SK-N-SH (cell line): ENCODE measurements at regions not wholly inside any gene's neighbourhood (a gene's known extent, or its start where the extent isn't known, plus 50 kb on each side); places are given as distances from the start of the nearest gene placed in this dataset.

ENCODE experiments used
- CTCF ChIA-PET: fragments of 300-600, 350-600 bp; formaldehyde crosslinking; extraction: SDS; loops from one replicate; lab custom pipeline; 2021; lab: Yijun Ruan, JAX
- POLR2A ChIA-PET: fragments of 350-600 bp; sonication (Branson Sonifier 250); formaldehyde crosslinking; extraction: SDS; loops from one replicate; lab custom pipeline; 2020; ENCODE audit warnings: antibody characterized with exemption, inconsistent platforms; lab: Yijun Ruan, JAX
- DNase-seq: peaks from one replicate; pipeline ENCODE4 v3.0.0; 2012
- H2AFZ ChIP-seq: fragments of 200-600 bp; sonication (generic); 2 replicates; pipeline ENCODE4 v1.8.1; 2016; ENCODE audit warnings: antibody characterized with exemption, mild to moderate bottlenecking, low read depth
- H3F3A ChIP-seq: fragments of 200-600 bp; sonication (generic); replicated peaks from 2 replicates; pipeline ENCODE3; 2016; ENCODE audit warnings: antibody characterized with exemption, mild to moderate bottlenecking; ENCODE audit not compliant: insufficient read depth
- H3K27ac ChIP-seq, 2 experiments: fragments of 200-500 bp in 1 of 2; fragments of 200-600 bp in 1 of 2; sonication (Bioruptor generic) in 1 of 2; sonication (generic), shearing (Covaris generic) in 1 of 2; 2 replicates each; pipeline versions ENCODE4 v1.5.1 to v1.6.1; 2014 to 2016; ENCODE audit warnings: low read depth in 2 of 2, inconsistent platforms in 1 of 2, low read length in 1 of 2, mild to moderate bottlenecking in 1 of 2, mixed read lengths in 1 of 2
- H3K27me3 ChIP-seq: fragments of 200-600 bp; sonication (generic), shearing (Covaris generic); 2 replicates; pipeline ENCODE4 v1.6.1; 2016; ENCODE audit warnings: mixed run types; ENCODE audit not compliant: insufficient read depth
- H3K36me3 ChIP-seq, 2 experiments: fragments of 200-500 bp in 1 of 2; fragments of 200-600 bp in 1 of 2; sonication (Bioruptor generic) in 1 of 2; sonication (generic) in 1 of 2; replicated peaks in 1 of 2; 2 replicates each; pipeline versions ENCODE3 to v1.5.1; 2014 to 2016; ENCODE audit warnings: low read length in 1 of 2, mild to moderate bottlenecking in 1 of 2; ENCODE audit not compliant: insufficient read depth in 2 of 2, control insufficient read depth in 1 of 2
- H3K4me1 ChIP-seq, 2 experiments: fragments of 200-500 bp in 1 of 2; fragments of 200-600 bp in 1 of 2; sonication (Bioruptor generic) in 1 of 2; sonication (generic), shearing (Covaris generic) in 1 of 2; 2 replicates each; pipeline versions ENCODE4 v1.5.1 to v1.6.1; 2014 to 2016; ENCODE audit warnings: low read depth in 1 of 2, low read length in 1 of 2, mixed run types in 1 of 2; ENCODE audit not compliant: insufficient read depth in 2 of 2, control insufficient read depth in 1 of 2
- H3K4me2 ChIP-seq: fragments of 200-600 bp; sonication (generic), shearing (Covaris generic); 2 replicates; pipeline ENCODE4 v1.6.1; 2017; ENCODE audit warnings: mixed run types
- H3K4me3 ChIP-seq, 2 experiments: fragments of 200-500 bp in 1 of 2; fragments of 200-600 bp in 1 of 2; sonication (Bioruptor generic) in 1 of 2; sonication (generic), shearing (Covaris generic) in 1 of 2; 2 replicates each; pipeline versions ENCODE4 v1.5.1 to v1.8.1; 2014 to 2016; ENCODE audit warnings: low read depth in 2 of 2, inconsistent platforms in 1 of 2, low read length in 1 of 2, mild to moderate bottlenecking in 1 of 2, mixed read lengths in 1 of 2, moderate library complexity in 1 of 2
- H3K79me2 ChIP-seq: fragments of 200-600 bp; sonication (generic); 2 replicates; pipeline ENCODE4 v1.8.1; 2017; ENCODE audit warnings: mild to moderate bottlenecking; ENCODE audit not compliant: insufficient read depth
- H3K9ac ChIP-seq: fragments of 200-600 bp; sonication (generic); 2 replicates; pipeline ENCODE4 v1.6.1; 2017; ENCODE audit warnings: mixed run types
- H3K9me2 ChIP-seq: fragments of 200-600 bp; sonication (generic); 2 replicates; pipeline ENCODE4 v1.6.1; 2017; ENCODE audit warnings: mixed run types
- H3K9me3 ChIP-seq: fragments of 200-600 bp; sonication (generic); 2 replicates; pipeline ENCODE4 v1.6.1; 2017; ENCODE audit warnings: mixed run types, mild to moderate bottlenecking, moderate library complexity
- H4K20me1 ChIP-seq: fragments of 200-600 bp; sonication (generic); 2 replicates; pipeline ENCODE4 v1.6.1; 2017; ENCODE audit warnings: mild to moderate bottlenecking, mixed run types; ENCODE audit not compliant: insufficient read depth
- CHD2 ChIP-seq: fragments of 150-350 bp; IDR thresholded peaks from 2 replicates; pipeline ENCODE4 v1.6.1; 2018; ENCODE audit warnings: low read length; ENCODE audit not compliant: partially characterized antibody
- ELF1 ChIP-seq: IDR thresholded peaks from 2 replicates; pipeline ENCODE4 v1.4.0; 2012
- FOSL2 ChIP-seq: IDR thresholded peaks from 2 replicates; pipeline ENCODE4 v1.4.0; 2012; ENCODE audit warnings: low read depth, mild to moderate bottlenecking, moderate library complexity, borderline replicate concordance
- FOXJ3 ChIP-seq: sonication (generic); formaldehyde crosslinking; IDR thresholded peaks from 2 replicates; pipeline ENCODE4 v1.5.1; 2020; ENCODE audit warnings: mild to moderate bottlenecking, missing genetic modification reagents
- MEF2A ChIP-seq: IDR thresholded peaks from 2 replicates; pipeline ENCODE4 v1.4.0; 2012; ENCODE audit warnings: low read depth, borderline replicate concordance
- MXI1 ChIP-seq: IDR thresholded peaks from 2 replicates; pipeline ENCODE4 v1.6.1; 2012; ENCODE audit warnings: mild to moderate bottlenecking, low read depth, low read length, improper control_type of control experiment
- NFIC ChIP-seq: IDR thresholded peaks from 2 replicates; pipeline ENCODE4 v1.4.0; 2012; ENCODE audit warnings: borderline replicate concordance
- NRF1 ChIP-seq: IDR thresholded peaks from 2 replicates; pipeline ENCODE4 v1.6.1; 2012; ENCODE audit warnings: low read depth, mild to moderate bottlenecking, low read length
- POLR2AphosphoS5 ChIP-seq: IDR thresholded peaks from 2 replicates; pipeline ENCODE4 v1.6.1; 2012; ENCODE audit warnings: low read depth, low read length
- RAD21 ChIP-seq: IDR thresholded peaks from 2 replicates; pipeline ENCODE4 v1.6.1; 2012; ENCODE audit warnings: mild to moderate bottlenecking, low read length
- RXRA ChIP-seq: IDR thresholded peaks from 2 replicates; pipeline ENCODE4 v1.4.0; 2012; ENCODE audit warnings: low read depth, mild to moderate bottlenecking, borderline replicate concordance
- SIN3A ChIP-seq: IDR thresholded peaks from 2 replicates; pipeline ENCODE4 v1.6.1; 2012; ENCODE audit warnings: low read depth, mild to moderate bottlenecking, low read length, moderate library complexity, borderline replicate concordance
- TCF12 ChIP-seq: IDR thresholded peaks from 2 replicates; pipeline ENCODE4 v1.4.0; 2012
- TEAD4 ChIP-seq: IDR thresholded peaks from 2 replicates; pipeline ENCODE4 v1.4.0; 2012; ENCODE audit warnings: mild to moderate bottlenecking, borderline replicate concordance; ENCODE audit not compliant: insufficient read depth
- YY1 ChIP-seq: IDR thresholded peaks from 2 replicates; pipeline ENCODE4 v1.4.0; 2012; ENCODE audit warnings: low read depth, mild to moderate bottlenecking
- ZBTB33 ChIP-seq: IDR thresholded peaks from 2 replicates; pipeline ENCODE4 v1.4.0; 2012; ENCODE audit warnings: low read depth, borderline replicate concordance
- WGBS: methylation state at CpG from one replicate; pipeline ENCODE4 v1.1.6; 2017; ENCODE audit warnings: low lambda C conversion rate; 5-methylcytosine and 5-hydroxymethylcytosine counted together
- TF ChIP-seq, protein P1 (sequence below): IDR thresholded peaks from 2 replicates; pipeline ENCODE4; 2012
- TF ChIP-seq, protein P2 (sequence below): IDR thresholded peaks from 2 replicates; pipeline ENCODE4 v1.4.0; 2012; ENCODE audit warnings: low read depth, borderline replicate concordance
- TF ChIP-seq, protein P3 (sequence below): fragments of 150-350 bp; IDR thresholded peaks from 2 replicates; pipeline ENCODE4 v1.6.1; 2017; ENCODE audit warnings: antibody characterized with exemption, low read length, low read depth, borderline replicate concordance

- ChIA-PET POLR2A (no interaction called here), CTCF (no interaction called here)
- Histone ChIP-seq H3K4me2 (no peak overlapping the region), H3K9me3 (no peaks in the 10 kb centered on the region), H2AFZ (no peak overlapping the region), H3K4me3 (no peak overlapping the region), H3K36me3 (no peaks in the 10 kb centered on the region), H4K20me1 (no peaks in the 10 kb centered on the region), H3K9me2 (no peaks in the 10 kb centered on the region), H3F3A (no peaks in the 10 kb centered on the region), H3K4me1 (no peaks in the 10 kb centered on the region), H3K79me2 (no peaks in the 10 kb centered on the region), H3K9ac (no peak overlapping the region), H3K27ac (no peak overlapping the region), H3K27me3 (no peaks in the 10 kb centered on the region)
- TF ChIP-seq NRF1 (no peak), RAD21 (no peak), TEAD4 (no peak), YY1 (no peak), NFIC (no peak), SIN3A (no peak), ELF1 (no peak), MEF2A (no peak), POLR2AphosphoS5 (no peak), MXI1 (no peak), CHD2 (no peak), TCF12 (no peak), ZBTB33 (no peak), FOSL2 (no peak), FOXJ3 (CRISPR knock-in tag) (no peak), RXRA (no peak)
- TF ChIP-seq, protein P1, sequence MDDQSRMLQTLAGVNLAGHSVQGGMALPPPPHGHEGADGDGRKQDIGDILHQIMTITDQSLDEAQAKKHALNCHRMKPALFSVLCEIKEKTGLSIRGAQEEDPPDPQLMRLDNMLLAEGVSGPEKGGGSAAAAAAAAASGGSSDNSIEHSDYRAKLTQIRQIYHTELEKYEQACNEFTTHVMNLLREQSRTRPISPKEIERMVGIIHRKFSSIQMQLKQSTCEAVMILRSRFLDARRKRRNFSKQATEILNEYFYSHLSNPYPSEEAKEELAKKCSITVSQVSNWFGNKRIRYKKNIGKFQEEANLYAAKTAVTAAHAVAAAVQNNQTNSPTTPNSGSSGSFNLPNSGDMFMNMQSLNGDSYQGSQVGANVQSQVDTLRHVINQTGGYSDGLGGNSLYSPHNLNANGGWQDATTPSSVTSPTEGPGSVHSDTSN = no peak
- TF ChIP-seq, protein P2, sequence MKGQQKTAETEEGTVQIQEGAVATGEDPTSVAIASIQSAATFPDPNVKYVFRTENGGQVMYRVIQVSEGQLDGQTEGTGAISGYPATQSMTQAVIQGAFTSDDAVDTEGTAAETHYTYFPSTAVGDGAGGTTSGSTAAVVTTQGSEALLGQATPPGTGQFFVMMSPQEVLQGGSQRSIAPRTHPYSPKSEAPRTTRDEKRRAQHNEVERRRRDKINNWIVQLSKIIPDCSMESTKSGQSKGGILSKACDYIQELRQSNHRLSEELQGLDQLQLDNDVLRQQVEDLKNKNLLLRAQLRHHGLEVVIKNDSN = no peak
- TF ChIP-seq, protein P3, sequence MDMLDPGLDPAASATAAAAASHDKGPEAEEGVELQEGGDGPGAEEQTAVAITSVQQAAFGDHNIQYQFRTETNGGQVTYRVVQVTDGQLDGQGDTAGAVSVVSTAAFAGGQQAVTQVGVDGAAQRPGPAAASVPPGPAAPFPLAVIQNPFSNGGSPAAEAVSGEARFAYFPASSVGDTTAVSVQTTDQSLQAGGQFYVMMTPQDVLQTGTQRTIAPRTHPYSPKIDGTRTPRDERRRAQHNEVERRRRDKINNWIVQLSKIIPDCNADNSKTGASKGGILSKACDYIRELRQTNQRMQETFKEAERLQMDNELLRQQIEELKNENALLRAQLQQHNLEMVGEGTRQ = no peak
- no peak for DNase-seq
- 8% methylated on average over 7 of the region's 7 CpGs for WGBS
Measured at GRCh38 chr5:3957658-3958057, 362.0 kb downstream of the IRX1 start.
